Mesothelial cell of epicardium (in vitro differentiated cells): ENCODE measurements at regions not wholly inside any gene's neighbourhood (a gene's known extent, or its start where the extent isn't known, plus 50 kb on each side); places are given as distances from the start of the nearest gene placed in this dataset.

ENCODE experiments used
- DNase-seq, 2 experiments: peaks; one replicate each; pipeline ENCODE4 v3.0.0; 2021; ENCODE audit warnings: low spot score in 2 of 2; ENCODE audit not compliant: unreplicated experiment in 2 of 2
- H3K27ac Mint-ChIP-seq: 2 replicates; pipeline ENCODE4 v1.8.0; 2021; ENCODE audit warnings: mixed read lengths
- H3K27me3 Mint-ChIP-seq: 2 replicates; pipeline ENCODE4 v1.8.0; 2021; ENCODE audit warnings: low read depth, mixed read lengths
- H3K36me3 Mint-ChIP-seq: 2 replicates; pipeline ENCODE4 v1.8.0; 2021; ENCODE audit warnings: mixed read lengths
- H3K4me1 Mint-ChIP-seq: 2 replicates; pipeline ENCODE4 v1.8.0; 2021; ENCODE audit warnings: mixed read lengths
- H3K4me3 Mint-ChIP-seq: 2 replicates; pipeline ENCODE4 v1.8.0; 2021; ENCODE audit warnings: mild to moderate bottlenecking, moderate library complexity, mixed read lengths
- H3K9me3 Mint-ChIP-seq: 2 replicates; pipeline ENCODE4 v1.8.0; 2021; ENCODE audit warnings: mixed read lengths
- TF ChIP-seq, protein P1 (sequence below): fragments of 200-600 bp; sonication (generic); IDR thresholded peaks from one replicate; pipeline ENCODE4 v1.5.0; 2021; ENCODE audit warnings: antibody characterized with exemption; ENCODE audit not compliant: unreplicated experiment

DNA sequence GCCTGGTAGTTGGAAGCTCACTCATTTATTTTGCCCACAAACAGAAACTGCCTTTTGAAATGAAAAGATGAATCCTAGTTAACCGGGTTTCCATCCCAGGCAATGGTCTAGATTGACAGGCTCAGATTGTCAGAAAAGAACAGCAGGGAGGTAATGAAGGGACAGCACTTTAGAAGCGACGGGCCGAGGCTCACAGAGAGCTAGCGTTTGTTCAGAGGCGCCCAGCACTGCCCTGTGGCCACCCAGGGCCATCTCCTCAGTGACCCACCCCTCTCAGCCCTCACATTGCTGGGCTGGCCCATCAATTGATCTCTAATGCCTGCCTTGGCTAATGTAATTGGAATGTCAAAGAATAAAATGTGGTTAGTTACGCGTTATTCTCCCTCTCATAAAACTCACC is 304.8 kb downstream of the CDCA7 start:
- TF ChIP-seq, protein P1, sequence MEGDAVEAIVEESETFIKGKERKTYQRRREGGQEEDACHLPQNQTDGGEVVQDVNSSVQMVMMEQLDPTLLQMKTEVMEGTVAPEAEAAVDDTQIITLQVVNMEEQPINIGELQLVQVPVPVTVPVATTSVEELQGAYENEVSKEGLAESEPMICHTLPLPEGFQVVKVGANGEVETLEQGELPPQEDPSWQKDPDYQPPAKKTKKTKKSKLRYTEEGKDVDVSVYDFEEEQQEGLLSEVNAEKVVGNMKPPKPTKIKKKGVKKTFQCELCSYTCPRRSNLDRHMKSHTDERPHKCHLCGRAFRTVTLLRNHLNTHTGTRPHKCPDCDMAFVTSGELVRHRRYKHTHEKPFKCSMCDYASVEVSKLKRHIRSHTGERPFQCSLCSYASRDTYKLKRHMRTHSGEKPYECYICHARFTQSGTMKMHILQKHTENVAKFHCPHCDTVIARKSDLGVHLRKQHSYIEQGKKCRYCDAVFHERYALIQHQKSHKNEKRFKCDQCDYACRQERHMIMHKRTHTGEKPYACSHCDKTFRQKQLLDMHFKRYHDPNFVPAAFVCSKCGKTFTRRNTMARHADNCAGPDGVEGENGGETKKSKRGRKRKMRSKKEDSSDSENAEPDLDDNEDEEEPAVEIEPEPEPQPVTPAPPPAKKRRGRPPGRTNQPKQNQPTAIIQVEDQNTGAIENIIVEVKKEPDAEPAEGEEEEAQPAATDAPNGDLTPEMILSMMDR: no peak
- Mint-ChIP-seq H3K4me1 (peaks cover 15% of the 10 kb centered on the region), H3K27me3 (no peaks in the 10 kb centered on the region), H3K9me3 (no peaks in the 10 kb centered on the region), H3K4me3 (no peak overlapping the region), H3K27ac (no peak overlapping the region), H3K36me3 (no peaks in the 10 kb centered on the region)
- DNase-seq: no peak

DNA sequence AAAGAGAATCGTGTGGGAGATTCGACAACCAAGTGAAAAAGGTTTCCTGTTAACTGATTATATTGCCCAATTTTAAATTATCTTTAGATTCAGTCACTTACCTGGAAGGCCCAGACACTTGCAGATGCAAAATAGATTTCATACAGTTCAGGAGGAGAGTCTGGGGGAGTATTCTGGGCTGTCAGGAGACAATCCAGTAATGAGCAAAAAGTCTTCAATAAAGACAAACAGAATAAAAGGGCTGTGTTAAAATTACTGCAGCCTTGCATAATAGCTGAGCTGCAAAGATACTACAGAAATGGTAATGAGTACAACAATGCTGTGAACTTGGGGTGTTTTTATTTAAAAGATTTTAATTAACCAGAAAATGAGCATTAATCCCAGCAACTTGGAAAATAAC is 303.6 kb downstream of the SP3 start:
- no peak for DNase-seq
- Mint-ChIP-seq H3K36me3 (no peaks in the 10 kb centered on the region), H3K27ac (no peak overlapping the region), H3K27me3 (no peaks in the 10 kb centered on the region), H3K4me3 (no peak overlapping the region), H3K4me1 (peaks cover 15% of the 10 kb centered on the region), H3K9me3 (no peaks in the 10 kb centered on the region)
- TF ChIP-seq, protein P1: no peak

DNA sequence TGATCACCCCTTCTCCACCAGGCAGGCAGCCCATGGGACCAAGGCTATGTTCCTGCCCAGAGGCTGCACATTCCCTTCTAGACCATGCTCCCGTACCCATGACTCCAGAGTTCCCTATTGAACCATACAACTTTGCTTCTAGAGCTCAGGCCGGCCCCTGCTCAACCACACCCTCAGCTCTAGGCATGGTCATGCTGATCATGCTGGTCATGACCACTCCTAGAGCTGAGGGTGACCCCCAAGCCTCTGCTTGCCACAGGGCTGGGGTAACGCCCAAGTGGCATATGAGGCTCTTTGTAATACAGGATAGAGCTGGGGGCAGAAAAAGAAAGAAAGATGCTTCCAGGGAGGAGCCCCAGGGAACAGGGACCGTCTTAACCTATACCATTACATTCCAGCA is 301.8 kb downstream of the SP3 start:
- Mint-ChIP-seq H3K27ac (no peak overlapping the region), H3K4me3 (no peak overlapping the region), H3K36me3 (no peaks in the 10 kb centered on the region), H3K9me3 (no peaks in the 10 kb centered on the region), H3K4me1 (peaks cover 15% of the 10 kb centered on the region), H3K27me3 (no peaks in the 10 kb centered on the region)
- DNase-seq: no peak
- TF ChIP-seq, protein P1: no peak

DNA sequence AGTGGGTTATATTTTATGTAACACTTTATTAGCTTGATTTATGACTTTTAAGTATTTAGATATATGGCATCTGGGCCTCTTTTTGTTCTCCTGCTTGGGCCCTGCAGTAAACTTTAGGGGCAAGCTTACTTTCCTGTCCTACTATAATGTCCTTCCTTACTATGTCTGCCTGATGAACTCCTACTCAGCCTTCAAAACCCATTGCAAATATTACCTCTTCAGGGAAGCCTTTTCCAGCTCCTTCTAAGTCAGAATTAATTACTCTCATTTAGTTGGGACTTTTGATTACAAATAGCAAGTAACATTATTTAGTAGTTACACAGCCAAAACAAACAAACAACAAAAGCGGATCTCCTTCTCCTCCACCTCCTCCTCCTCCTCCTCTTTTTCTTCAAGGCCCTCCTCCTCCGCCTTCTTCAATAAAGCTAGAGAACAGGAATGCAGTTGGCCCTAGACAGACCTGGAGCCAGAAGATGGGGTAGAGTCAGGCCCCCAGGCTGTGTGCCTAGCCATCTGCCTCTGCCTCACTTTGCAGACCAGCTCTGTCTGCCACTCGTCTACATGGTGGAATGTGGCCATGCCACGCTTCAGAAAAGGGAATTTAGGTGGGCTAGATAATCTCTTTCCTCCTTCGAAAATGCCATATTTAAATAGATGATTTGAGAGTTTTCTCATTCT is 301.2 kb downstream of the SP3 start:
- TF ChIP-seq, protein P1: no peak
- Mint-ChIP-seq H3K9me3 (no peaks in the 10 kb centered on the region), H3K27ac (no peak overlapping the region), H3K4me1 (peaks cover 15% of the 10 kb centered on the region), H3K36me3 (no peaks in the 10 kb centered on the region), H3K27me3 (no peaks in the 10 kb centered on the region), H3K4me3 (no peak overlapping the region)
- no peak for DNase-seq

DNA sequence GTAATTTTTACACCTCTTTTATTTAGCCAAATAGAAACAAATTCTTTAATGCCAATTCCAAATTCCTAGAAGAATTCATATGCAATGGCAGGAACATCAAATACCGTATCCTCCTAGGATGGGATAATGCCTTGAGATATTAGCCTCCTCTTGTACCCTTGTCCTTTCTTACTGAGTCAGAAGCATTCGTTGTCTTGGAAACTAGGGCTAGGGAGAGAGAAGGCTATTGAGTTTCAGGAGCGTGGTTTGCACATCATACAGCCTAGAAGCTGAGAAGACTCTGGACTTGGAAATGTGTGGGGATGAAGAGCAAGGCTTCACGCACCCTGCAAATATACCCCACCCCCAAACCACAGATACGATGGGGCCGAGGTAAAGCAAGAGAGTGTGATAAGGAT is 300.7 kb downstream of the SP3 start:
- no peak overlapping the region for H3K27ac Mint-ChIP-seq
- H3K36me3 Mint-ChIP-seq: no peaks in the 10 kb centered on the region

More for the DNA sequence above, 300.7 kb downstream of the SP3 start:
- DNase-seq: no peak
- TF ChIP-seq, protein P1: no peak
- H3K4me1 Mint-ChIP-seq: peaks cover 15% of the 10 kb centered on the region
- H3K27me3 Mint-ChIP-seq: no peaks in the 10 kb centered on the region
- H3K4me3 Mint-ChIP-seq: no peak overlapping the region
- H3K9me3 Mint-ChIP-seq: peaks cover 1% of the 10 kb centered on the region
